Mucosa of gallbladder (tissue), 1 donor: ENCODE measurements at regions not wholly inside any gene's neighbourhood (a gene's known extent, or its start where the extent isn't known, plus 50 kb on each side); places are given as distances from the start of the nearest gene placed in this dataset.

Experiments used
- DNase-seq: peaks from one replicate; pipeline ENCODE4 v3.0.0-alpha.2; 2020; ENCODE audit warnings: low spot score
- donor health status: DM: no; HTN: no; CAD: no.

DNA sequence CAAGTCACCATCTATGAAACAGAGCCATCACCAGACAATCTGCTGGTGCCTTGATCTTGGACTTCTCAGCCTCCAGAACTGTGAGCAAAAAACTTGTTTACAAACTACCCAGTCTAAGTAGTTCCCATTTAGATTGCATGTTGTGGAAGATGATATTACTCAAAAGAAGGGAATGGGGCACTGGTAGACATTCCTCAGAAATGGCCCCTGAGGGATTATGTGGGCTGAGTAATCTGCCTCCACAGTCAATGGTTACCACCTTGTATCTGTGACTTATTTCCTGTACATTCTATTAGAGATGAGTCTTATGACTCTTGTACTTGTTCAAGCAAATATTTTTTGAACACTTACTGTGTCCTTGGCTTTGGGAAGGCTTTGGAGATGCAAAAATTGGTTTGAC is 160.4 kb downstream of the NUP35 start:
- DNase-seq: no peak

- DNase-seq: no peak
Observed at GRCh38 chr2:183291436-183291835, 167.2 kb downstream of the NUP35 start.

DNA sequence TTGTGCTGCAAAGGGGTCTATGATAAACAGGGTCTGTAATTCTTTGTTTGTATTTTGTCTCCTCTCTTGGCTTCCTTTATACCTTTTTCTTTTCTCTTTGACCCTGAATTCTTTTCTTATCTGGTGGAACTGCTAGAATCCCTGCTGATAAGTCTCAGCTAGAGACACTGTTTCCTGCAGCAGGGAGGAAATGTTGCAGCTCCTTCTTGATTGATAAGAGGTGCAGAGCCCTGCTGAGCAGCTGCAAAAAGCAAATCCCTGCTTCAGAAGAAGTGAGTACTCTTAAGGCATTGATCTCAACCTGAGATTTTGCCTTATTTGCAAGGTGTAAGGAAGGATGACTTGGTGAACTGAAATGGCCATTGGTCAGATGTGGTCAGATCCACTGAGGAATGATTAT is 167.8 kb downstream of the NUP35 start:
- no peak for DNase-seq

DNA sequence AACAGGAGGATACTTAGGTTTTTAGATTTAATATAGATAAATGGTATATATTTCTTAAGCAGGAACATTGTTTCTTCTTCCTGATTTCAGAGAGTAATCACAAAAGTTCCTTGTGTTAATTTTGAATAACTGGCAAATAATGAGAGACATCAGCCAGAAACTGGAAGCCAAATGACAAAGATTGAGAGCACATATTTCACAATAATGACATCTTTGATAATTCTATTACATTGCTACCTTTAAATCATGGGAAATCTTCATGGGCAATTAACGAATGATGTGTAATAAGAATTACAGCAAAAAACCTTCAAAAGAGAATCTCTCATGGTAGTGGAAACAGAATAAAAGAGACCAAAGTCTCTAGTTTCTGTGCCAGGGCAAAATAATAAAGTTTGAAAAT is 215.1 kb downstream of the NUP35 start:
- DNase-seq: no peak

DNA sequence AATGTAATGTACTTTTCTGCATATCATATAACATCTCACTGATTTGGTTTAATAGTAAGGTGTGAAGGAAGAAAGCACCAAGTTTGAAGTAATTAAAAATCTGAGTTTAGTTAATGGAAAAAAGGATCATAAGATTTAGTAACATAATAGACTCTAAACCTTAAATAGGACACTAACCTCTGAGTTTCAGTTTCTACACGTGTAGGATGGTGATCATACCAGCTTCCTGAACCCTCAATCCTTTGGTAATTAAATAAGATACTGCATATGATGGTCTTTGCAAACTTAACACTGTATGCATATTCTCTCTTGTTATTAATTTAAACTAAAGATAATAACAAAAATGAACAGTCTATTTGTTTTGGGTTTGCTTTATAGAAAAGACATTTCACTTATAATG is 216.8 kb downstream of the NUP35 start:
- DNase-seq: no peak

- no peak for DNase-seq
Observed at GRCh38 chr2:183347969-183348368, 223.7 kb downstream of the NUP35 start.

GRCh38 chr2:183348492-183348891 is 224.2 kb downstream of the NUP35 start:
- DNase-seq: no peak

DNA sequence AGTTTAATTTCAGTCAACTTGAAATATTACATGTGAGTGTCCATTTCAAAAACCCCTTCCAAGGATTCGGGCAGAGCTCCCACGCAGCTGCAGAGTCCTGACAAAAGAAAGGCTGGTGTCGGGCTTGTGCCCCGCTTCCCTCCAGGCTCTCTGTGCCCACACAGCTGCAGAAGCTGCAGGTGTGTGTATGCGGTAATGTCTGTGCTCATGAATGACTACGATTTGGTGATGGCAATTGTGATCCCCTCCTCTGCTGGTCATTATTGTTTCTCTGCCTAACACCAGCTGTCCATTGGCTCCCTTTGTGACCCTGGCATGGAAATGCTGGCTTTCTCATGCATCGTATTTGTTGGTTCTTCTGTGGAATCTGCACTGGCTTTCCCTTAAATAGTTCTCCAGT is 224.8 kb downstream of the NUP35 start:
- no peak for DNase-seq

- DNase-seq: no peak
Observed at GRCh38 chr2:183359867-183360266, 235.6 kb downstream of the NUP35 start.

GRCh38 chr2:183371545-183371944 is 247.3 kb downstream of the NUP35 start:
- DNase-seq: no peak

DNA sequence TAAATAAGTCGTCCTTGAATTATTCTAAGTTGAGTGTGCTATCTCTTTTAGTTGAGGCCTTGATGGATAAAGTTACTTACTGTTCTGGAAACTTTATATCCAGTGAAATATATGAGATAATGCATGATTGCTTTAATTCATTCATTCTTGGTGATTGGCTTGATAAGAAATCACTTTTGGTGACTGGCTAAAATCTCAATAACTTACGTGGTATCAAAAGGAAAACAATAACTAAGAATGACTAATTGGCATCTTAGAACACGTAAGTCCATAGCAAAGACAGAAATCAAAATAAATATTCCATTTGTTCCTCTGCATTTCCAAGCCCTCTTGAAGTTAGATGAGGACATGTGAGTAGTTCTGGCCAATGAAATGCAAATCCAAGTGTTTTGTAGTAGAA is 251.6 kb downstream of the NUP35 start:
- no peak for DNase-seq

GRCh38 chr2:183383854-183384253 is 259.6 kb downstream of the NUP35 start:
- no peak for DNase-seq

DNA sequence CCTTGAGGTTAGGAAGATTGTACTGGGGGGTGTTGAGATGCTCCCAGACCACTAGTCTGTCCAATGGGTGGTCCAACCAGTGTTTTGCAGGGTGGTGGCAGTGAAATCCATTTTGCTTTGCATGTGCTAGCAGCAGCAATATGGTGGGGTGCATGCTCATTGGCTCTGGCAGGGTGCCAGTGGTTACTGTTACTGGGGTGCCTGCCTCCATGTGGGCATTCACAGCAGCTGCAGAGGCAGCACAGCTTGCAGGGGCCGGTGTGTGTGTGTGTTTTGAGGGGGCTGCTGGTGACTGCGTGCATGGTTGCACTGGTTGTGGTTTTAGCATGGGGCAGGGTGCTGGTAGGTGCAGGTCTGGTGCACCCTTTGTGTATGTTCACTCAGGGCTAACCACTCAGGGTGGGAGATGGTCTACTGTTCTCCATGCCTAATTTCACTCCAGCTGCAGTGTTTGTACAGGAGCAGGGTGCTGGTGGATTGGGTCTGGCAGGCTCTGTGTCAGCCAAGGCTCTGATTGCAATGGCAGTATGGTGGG is 265.4 kb downstream of the NUP35 start:
- no peak for DNase-seq

DNA sequence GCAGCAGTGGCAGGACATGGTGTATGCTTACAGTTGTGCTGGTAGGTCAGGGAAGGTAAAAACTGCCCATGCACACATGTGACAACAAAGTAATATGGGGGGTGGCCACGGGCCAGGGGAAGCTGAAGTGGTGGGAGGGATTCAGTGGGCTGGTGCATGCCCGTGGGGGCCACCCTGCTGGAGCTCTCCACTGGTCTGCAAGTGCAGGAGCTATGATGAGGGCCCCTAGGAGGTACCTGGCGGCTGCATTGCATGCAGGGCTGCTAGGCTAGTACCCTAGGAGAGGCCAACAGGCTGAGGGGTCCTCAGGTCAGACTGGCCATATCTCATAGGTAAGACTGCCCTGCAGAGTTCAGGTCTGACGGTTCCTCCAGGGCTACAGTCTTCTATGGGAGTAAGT is 265.9 kb downstream of the NUP35 start:
- no peak for DNase-seq

DNA sequence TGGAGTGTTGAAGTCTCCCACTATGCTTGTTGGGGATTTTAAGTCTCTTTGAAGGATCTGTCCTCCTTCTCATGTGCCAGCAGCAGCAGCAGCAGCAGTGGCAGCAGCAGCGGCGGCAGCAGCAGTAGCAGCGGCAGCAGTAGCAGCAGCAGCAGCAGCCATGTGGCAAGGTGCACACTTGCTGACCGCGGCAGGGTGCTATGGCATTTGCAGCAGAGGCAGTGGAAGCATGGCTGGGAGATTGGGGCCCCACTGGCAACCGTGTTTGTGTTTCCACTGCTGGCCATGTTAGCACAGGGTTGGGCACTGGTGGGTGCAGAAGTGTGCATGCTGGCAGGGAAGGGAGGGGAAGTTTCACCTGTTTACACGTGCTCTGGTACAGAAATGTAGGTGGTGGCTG is 280.1 kb downstream of the NUP35 start:
- DNase-seq: no peak

DNA sequence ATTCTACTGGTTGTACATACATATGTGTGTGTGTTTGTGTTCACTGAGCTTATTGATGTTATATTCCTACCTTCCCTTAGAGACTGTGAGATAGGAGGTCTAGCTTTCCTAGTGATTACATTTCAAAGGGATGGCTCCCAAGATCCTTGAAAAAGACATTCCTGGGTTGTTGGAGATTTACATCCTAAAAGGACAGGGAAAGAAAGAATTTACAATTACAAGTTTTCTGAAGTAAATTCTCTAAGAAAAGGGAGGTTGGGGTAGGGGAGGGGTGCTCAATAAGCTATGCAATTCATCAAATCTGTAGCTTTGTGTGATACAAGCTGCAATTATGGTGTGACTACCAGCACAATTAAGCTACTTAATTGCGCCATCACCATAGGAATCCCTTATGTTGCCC is 284.3 kb downstream of the NUP35 start:
- no peak for DNase-seq

- no peak for DNase-seq
Observed at GRCh38 chr2:183409662-183410061, 285.4 kb downstream of the NUP35 start.

DNA sequence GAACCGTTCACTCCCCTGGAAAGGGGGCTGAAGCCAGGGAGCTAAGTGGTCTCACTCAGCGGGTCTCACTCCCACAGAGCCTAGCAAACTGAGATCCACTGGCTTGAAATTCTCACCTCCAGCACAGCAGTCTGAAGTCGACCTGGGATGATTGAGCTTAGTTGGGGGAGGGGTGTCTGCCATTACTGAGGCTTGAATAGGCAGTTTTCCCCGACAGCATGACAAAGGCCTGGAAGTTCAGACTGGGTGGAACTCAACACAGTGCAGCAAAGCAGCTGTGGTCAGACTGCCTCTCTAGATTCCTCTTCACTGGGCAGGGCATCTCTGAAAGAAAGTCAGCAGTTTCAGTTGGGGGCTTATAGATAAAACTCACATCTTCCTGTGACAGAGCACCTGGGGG is 292.5 kb downstream of the NUP35 start:
- no peak for DNase-seq

GRCh38 chr2:183426825-183427224 is 302.6 kb downstream of the NUP35 start:
- no peak for DNase-seq

- no peak for DNase-seq
Observed at GRCh38 chr2:183427558-183427957, 303.3 kb downstream of the NUP35 start.

DNA sequence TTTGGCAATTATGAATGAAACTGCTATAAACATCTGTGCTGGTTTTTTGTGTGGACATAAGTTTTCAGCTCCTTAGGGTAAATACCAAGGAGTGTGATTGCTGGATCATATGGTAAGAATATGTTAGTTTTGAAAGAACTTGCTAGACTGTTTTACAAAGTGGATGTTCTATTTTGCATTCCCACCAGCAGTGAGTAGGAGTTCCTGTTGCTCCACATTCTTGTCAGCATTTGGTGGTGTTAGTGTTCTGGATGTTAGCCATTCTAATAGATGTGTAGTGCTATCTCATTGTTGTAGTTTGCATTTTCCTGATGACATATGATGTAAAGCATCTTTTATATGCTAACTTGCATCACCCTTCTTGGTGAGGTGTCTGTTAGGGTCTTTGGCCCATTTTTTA is 304.6 kb downstream of the NUP35 start:
- DNase-seq: no peak

DNA sequence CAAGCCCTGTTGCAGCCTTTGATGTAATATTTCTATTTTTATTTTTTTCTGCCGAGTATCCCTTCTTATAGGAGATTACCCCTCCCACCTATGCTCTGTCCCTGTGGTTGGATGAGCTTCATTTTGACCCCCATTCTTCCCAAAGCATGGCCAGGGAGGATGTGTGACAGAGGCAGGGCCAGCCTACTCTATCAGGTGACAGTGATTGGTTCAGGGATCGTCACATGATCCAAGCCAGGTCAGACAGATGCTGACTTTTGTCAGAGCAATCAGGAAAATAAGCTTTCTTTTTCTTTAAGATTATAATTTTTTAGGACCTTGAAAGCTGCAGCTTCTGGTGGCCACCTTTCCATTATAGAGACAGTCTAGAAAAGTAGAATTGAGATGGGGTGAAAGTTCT is 314.3 kb downstream of the NUP35 start:
- DNase-seq: no peak

GRCh38 chr2:183455056-183455455 is 330.8 kb downstream of the NUP35 start:
- DNase-seq: no peak

DNA sequence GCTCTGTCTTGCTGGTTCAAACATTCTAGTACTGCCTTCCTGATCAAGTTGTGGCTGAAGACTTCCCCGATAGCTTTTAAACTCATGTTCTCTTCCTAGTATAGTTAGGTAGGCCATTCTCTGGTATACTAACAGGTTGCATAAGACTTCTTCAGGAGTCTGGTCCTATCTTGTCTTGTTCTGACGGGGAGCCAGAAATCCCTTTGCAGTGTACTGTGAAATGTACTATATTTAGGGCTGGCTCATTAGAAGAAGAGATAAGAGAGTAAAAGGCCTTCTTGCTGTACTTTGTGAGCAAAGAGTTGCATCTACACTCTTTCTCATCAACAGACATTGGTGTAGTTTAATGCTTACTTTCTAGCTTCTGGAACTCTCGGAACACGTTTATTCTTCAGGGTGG is 331.9 kb downstream of the NUP35 start:
- DNase-seq: no peak

- no peak for DNase-seq
Observed at GRCh38 chr2:183458460-183458859, 334.2 kb downstream of the NUP35 start.
